ENCODE measurements at regions not wholly inside any gene's neighbourhood (a gene's known extent, or its start where the extent isn't known, plus 50 kb on each side); places are given as distances from the start of the nearest gene placed in this dataset.
"Not testable (repeated sequence)": the region's sequence is repeated elsewhere in the genome, so short reads cannot be mapped to it uniquely, and the experiment has no call there.

DNA sequence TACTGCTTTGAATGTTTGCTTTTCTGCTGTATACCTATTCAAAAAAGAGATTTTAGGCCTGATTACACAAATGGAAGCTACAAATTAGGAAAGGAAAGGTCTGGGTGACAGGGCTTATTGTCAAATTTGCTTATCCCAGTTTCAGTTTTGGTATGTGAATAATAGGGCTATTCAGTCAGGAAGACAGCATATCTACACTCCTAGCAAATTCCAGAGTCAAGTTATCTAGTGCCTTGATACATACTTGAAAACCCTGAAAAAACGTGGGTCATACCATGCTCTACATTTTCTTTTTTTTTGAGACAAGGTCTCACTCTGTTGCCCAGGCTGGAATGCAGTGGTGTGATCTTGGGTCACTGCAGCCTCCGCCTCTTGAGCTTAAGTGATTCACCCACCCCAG is 59.2 kb upstream of the CCDC180 start:
- not testable (repeated sequence) for H3K4me3 ChIP-seq (replicated peaks; ENCODE audit: low read depth, low read length); DNase-seq (ENCODE audit: extremely low read depth, low read depth)

DNA sequence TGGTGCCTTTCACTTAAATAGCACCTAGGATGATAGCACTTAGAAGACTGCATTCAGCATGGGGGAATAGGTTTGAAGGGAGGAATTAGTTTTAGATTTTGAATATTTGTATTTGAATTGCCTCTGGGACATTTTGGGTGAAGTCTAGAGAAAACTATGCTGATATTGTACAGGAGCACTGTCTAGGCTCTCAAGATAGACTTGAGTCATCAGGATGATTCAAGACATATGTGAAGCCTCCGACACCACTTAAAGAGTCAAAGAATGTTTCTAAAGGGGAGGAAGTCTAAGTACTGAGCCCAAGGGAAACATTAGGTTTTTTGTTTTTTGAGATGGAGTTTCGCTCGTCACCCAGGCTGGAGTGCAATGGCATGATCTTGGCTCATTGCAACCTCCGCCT is 63.9 kb upstream of the CCDC180 start:
- TF ChIP-seq, protein P1, sequence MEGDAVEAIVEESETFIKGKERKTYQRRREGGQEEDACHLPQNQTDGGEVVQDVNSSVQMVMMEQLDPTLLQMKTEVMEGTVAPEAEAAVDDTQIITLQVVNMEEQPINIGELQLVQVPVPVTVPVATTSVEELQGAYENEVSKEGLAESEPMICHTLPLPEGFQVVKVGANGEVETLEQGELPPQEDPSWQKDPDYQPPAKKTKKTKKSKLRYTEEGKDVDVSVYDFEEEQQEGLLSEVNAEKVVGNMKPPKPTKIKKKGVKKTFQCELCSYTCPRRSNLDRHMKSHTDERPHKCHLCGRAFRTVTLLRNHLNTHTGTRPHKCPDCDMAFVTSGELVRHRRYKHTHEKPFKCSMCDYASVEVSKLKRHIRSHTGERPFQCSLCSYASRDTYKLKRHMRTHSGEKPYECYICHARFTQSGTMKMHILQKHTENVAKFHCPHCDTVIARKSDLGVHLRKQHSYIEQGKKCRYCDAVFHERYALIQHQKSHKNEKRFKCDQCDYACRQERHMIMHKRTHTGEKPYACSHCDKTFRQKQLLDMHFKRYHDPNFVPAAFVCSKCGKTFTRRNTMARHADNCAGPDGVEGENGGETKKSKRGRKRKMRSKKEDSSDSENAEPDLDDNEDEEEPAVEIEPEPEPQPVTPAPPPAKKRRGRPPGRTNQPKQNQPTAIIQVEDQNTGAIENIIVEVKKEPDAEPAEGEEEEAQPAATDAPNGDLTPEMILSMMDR (IDR thresholded peaks at IDR 0.05; ENCODE audit: low read depth, low read length, missing control alignments) = no peak
- no peak for DNase-seq (ENCODE audit: extremely low read depth, low read depth)
- H3K4me3 ChIP-seq (replicated peaks; ENCODE audit: low read depth, low read length) = no peak overlapping the region

DNA sequence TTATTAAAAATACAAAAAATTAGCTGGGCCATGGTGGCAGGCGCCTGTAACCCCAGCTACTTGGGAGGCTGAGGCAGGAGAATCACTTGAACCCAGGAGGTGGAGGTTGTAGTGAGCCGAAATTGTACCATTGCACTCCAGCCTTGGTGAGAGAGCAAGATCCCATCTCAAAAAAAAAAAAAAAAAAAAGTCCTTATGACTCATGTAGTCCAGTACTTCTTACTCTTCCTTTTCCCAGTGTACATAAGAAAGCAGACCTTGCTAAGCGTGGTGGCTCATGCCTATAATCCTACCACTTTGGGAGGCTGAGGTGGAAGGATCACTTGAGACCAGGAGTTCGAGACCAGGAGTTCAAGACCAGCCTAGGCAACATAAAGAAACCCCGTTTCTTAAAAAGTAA is 66.0 kb upstream of the CCDC180 start:
- not testable (repeated sequence) for H3K4me3 ChIP-seq (replicated peaks; ENCODE audit: low read depth, low read length); DNase-seq (ENCODE audit: extremely low read depth, low read depth)

DNA sequence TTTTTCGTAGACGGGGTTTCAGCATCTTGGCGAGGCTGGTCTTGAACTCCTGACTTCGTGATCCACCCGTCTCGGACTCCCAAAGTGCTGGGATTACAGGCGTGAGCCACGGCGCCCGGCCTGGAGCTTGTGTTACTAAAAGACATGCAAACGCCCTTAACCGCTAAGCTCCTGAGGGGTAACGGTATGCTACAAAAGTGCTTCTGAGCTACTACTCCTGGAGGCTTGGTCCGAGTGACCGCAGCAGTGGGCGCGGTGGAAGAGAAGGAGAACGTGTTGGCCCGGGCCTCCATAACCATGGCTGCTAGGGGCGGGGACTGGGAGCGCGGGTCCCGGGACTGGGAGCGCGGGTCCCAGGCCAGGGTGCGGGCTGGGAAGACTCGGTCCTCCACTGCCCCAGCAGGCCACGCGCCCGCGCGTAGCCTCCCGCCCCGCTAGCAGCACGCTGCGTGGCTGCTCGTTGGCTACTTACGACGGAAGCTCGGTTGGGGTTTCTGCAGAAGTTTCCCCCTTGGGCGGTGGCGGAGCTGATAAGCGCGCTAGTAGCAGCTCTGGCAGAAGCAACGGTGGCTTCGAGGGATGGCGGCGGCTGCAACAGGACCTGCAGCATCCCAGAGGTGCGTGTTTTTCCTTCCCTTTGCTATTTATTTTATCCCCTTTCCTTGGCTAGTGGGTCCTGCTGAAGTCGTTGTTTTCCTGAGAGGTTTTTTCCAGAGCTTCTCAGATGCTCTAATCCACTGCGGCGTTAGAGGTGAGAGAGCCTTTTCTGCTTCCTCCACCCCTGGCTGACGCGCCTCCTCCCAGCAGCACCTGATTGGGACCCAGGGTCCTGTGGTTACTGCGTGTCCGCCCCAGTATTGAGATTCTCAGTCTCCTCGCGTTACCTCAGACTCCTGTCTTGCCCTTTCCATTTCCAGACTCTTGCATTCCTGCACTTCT is 69.2 kb upstream of the CCDC180 start:
- H3K4me3 ChIP-seq (replicated peaks; ENCODE audit: low read depth, low read length) = peak overlapping the region; percentile 55
- peak; percentile 33 for DNase-seq (ENCODE audit: extremely low read depth, low read depth)
- TF ChIP-seq, protein P1 (IDR thresholded peaks at IDR 0.05; ENCODE audit: low read depth, low read length, missing control alignments) = no peak

DNA sequence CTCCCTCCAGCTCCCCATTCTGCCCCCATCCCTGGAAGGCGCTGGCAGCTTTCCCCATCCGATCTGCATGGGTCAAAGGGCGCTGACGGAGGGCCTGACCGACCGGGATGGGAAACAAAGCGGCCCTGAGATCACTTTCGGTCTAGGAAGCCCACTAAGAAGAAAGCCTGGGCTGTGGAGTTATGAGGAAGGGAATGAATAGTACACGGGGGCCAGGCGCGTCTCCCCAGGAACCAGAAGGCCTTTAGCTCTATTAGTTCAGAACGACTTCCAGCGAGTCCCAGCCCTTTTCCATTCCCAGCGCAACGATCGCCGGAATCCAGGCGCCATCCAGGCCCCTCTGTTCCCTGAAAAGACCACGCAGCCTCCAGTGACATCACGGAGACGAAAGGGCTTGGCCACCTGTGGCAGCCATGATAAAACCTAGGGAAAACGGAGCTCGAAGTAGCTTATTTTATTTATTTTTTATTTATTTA is 70.1 kb upstream of the CCDC180 start:
- DNase-seq (ENCODE audit: extremely low read depth, low read depth) = no peak
- TF ChIP-seq, protein P1 (IDR thresholded peaks at IDR 0.05; ENCODE audit: low read depth, low read length, missing control alignments) = no peak
- peak overlapping the region; percentile 55 for H3K4me3 ChIP-seq (replicated peaks; ENCODE audit: low read depth, low read length)

DNA sequence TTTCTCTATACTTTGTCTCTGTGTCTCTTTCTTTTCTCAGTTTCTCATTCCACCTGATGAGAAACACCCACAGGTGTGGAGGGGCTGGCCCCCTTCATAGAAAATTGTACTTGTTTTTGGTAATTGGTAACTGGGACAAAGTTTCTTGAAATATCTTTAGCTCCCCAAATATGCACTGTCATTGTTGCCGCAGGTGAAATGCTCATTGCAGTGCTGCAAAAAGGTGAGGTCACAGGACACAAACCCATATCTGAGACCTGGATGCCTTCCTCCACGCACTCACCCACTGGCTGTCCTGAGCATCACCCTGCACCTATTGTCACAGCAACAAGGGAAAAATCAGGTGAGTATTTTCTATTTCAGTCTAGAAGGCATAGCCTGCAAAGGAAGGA is 74.5 kb upstream of the CCDC180 start:
- not testable (repeated sequence) for H3K4me3 ChIP-seq (replicated peaks; ENCODE audit: low read depth, low read length); DNase-seq (ENCODE audit: extremely low read depth, low read depth)

DNA sequence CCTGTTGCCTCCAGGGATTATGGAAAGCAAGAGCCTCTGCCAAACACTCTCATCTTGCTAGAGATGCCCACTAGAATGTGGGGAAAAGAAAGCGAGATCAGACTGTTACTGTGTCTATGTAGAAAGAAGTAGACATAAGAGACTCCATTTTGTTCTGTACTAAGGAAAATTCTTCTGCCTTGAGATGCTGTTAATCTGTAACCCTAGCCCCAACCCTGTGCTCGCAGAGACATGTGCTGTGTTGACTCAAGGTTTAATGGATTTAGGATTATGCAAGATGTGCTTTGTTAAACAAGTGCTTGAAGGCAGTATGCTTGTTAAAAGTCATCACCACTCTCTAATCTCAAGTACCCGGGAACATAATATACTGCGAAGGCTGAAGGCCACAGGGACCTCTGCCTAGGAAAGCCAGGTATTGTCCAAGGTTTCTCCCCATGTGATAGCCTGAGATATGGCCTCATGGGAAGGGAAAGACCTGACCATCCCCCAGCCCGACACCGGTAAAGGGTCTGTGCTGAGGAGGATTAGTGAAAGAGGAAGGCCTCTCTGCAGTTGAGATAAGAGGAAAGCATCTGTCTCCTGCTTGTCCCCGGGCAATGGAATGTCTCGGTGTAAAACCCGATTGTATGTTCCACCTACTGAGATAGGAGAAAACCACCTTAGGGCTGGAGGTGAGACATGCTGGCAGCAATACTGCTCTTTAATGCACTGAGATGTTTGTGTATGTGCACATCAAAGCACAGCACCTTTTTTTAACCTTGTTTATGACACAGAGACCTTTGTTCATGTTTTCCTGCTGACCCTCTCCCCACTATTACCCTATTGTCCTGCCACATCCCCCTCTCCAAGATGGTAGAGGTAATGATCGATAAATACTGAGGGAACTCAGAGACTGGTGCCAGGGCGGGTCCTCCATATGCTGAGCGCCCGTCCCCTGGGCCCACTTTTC is 75.1 kb upstream of the CCDC180 start:
- DNase-seq (ENCODE audit: extremely low read depth, low read depth); H3K4me3 ChIP-seq (replicated peaks; ENCODE audit: low read depth, low read length): not testable (repeated sequence)

DNA sequence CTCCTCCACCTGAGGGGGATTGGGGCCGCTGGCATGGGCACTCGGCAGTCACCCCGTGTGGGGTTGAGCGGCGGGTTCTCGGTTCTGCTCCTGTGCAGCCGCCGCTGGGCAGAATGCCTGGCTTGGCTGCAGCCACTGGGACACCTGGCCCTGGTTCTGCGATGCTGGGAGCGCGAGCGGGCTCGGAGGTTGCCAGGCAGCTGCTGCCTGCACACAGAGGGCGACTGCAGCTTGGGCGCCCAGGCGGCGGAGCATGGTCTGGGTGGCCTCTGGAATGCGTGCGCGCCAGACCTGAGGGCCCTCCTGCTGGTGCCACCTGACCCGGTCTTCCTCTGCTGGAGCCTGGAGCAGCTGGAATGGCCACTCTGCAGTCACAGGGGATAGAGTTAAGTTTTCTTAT is 85.1 kb upstream of the CCDC180 start:
- DNase-seq (ENCODE audit: extremely low read depth, low read depth); H3K4me3 ChIP-seq (replicated peaks; ENCODE audit: low read depth, low read length): not testable (repeated sequence)

DNA sequence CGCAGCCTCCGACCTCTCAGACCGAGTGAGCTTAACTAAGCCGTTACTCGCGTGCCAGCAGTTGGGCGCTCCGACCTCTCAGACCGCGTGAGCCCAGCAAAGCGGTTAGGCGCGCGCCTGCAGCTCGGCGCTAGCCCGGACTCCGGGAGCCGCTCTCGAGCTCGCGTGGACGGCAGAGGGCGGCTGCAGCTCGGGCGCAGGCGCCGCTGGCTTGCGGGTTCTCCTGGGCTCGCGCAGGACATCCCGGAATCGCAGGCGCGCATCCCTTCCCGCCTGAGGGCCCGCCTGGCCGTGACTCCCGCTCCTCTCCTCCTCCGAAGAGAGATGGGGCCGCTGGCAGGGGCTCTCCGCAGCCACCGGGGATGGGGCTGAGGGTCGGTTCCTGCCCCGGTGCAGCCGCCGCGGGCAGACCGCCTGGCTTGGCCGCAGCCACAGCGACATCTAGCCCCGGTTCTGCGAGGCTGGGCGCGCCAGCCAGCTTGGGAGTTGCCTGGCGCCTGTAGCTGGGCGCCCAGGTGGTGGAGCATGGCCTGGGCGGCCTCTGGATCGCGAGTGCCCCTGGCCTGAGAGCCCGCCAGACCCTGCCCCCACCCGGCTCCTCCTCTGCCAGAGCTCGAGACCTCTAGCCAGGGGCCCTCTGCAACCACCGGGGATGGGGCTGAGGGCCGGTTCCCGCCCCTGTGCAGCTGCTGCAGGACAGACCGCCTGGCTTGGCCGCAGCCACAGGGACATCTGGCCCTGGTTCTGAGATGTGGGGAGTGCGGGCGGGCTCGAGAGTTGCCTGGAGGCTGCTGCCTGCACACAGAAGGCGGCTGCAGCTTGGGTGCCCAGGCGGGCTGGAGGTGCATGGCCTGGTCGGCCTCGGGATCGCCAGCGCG is 85.7 kb upstream of the CCDC180 start:
- not testable (repeated sequence) for DNase-seq (ENCODE audit: extremely low read depth, low read depth)
- peak overlapping the region; percentile 13 for H3K4me3 ChIP-seq (replicated peaks; ENCODE audit: low read depth, low read length)

All from HFF-Myc (cell line).